Neural progenitor cell (in vitro differentiated cells): ENCODE measurements at regions not wholly inside any gene's neighbourhood (a gene's known extent, or its start where the extent isn't known, plus 50 kb on each side); places are given as distances from the start of the nearest gene placed in this dataset.

Experiments used
- DNase-seq: peaks from one replicate; pipeline ENCODE4 v3.0.0-alpha.2; 2016; ENCODE audit warnings: low spot score
- H2AFZ ChIP-seq: fragments of 200-600 bp; sonication (generic); replicated peaks from 2 replicates; pipeline ENCODE4 v1.6.1; 2016; ENCODE audit warnings: antibody characterized with exemption
- H3F3A ChIP-seq: fragments of 200-600 bp; sonication (generic); 2 replicates; pipeline ENCODE4 v1.6.1; 2016; ENCODE audit warnings: antibody characterized with exemption, low read depth
- H3K27ac ChIP-seq: fragments of 200-600 bp; sonication (generic); 2 replicates; pipeline ENCODE4 v1.5.1; 2016; ENCODE audit warnings: mild to moderate bottlenecking
- H3K27me3 ChIP-seq: fragments of 200-600 bp; sonication (generic); 2 replicates; pipeline ENCODE4 v1.6.1; 2016; ENCODE audit warnings: mild to moderate bottlenecking, moderate library complexity
- H3K36me3 ChIP-seq: fragments of 200-600 bp; sonication (generic); 2 replicates; pipeline ENCODE4 v1.5.1; 2016
- H3K4me1 ChIP-seq: fragments of 200-600 bp; sonication (generic); 2 replicates; pipeline ENCODE4 v1.6.1; 2016; ENCODE audit warnings: mixed run types
- H3K4me2 ChIP-seq: fragments of 200-600 bp; sonication (generic); 2 replicates; pipeline ENCODE4 v1.6.1; 2016
- H3K4me3 ChIP-seq: fragments of 200-600 bp; sonication (generic); 2 replicates; pipeline ENCODE4 v1.5.1; 2016
- H3K79me2 ChIP-seq: fragments of 200-600 bp; sonication (generic); 2 replicates; pipeline ENCODE4 v1.6.1; 2016; ENCODE audit warnings: low read depth
- H3K9ac ChIP-seq: fragments of 200-600 bp; sonication (generic); 2 replicates; pipeline ENCODE4 v1.6.1; 2016
- H3K9me3 ChIP-seq: fragments of 200-600 bp; sonication (generic); 2 replicates; pipeline ENCODE4 v1.5.1; 2016; ENCODE audit warnings: low read depth
- H4K20me1 ChIP-seq: fragments of 200-600 bp; sonication (generic); 2 replicates; pipeline ENCODE4 v1.6.1; 2016; ENCODE audit warnings: low read depth
- H3K27ac Mint-ChIP-seq: 3 replicates; pipeline ENCODE4 v1.8.0; 2021; ENCODE audit warnings: mixed read lengths
- H3K27me3 Mint-ChIP-seq: 2 replicates; pipeline ENCODE4 v1.8.0; 2022; ENCODE audit warnings: low read depth, mild to moderate bottlenecking, inconsistent platforms, moderate library complexity, mixed read lengths; ENCODE audit not compliant: insufficient read depth
- H3K36me3 Mint-ChIP-seq: 3 replicates; pipeline ENCODE4 v1.8.0; 2021; ENCODE audit warnings: mixed read lengths
- H3K4me1 Mint-ChIP-seq: 3 replicates; pipeline ENCODE4 v1.8.0; 2021; ENCODE audit warnings: mixed read lengths
- H3K4me3 Mint-ChIP-seq: 3 replicates; pipeline ENCODE4 v1.8.0; 2021; ENCODE audit warnings: mild to moderate bottlenecking, moderate library complexity, mixed read lengths
- H3K9me3 Mint-ChIP-seq: 3 replicates; pipeline ENCODE4 v1.8.0; 2020; ENCODE audit warnings: mixed read lengths
- EZH2 ChIP-seq: fragments of 200-600 bp; sonication (generic); IDR thresholded peaks from 2 replicates; pipeline ENCODE4 v1.6.1; 2017; ENCODE audit warnings: antibody characterized with exemption, mild to moderate bottlenecking, moderate library complexity
- EZH2phosphoT487 ChIP-seq: fragments of 200-600 bp; sonication (generic); IDR thresholded peaks from 2 replicates; pipeline ENCODE4 v1.6.1; 2017; ENCODE audit warnings: antibody characterized with exemption
- TF ChIP-seq, protein P1 (sequence below): fragments of 200-600 bp; sonication (generic); IDR thresholded peaks from 2 replicates; pipeline ENCODE4 v1.5.1; 2017; ENCODE audit warnings: antibody characterized with exemption, mild to moderate bottlenecking

DNA sequence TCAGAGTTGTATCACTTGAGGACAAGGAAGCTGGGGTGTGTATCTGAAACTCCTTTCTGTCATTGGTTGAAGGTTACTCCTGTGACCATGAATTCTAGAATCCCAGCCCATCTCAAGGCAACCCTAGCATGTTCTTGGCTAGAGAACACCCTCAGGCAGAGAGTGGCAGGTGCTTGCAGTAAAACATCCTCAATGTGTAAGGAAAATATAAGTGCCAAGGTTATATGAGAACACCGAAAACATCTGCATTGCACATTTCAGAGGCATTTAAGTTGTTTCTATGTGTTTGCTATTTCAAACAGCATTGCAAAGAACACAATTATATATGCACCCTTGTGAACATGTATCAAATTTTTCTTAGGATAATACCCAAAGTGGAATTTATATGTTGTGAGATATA, 471.9 kb downstream of the USP25 start:
- H3K4me1 ChIP-seq, result no peaks in the 10 kb centered on the region
- no peaks in the 10 kb centered on the region for H3K79me2 ChIP-seq
- H3K9ac ChIP-seq, result no peak overlapping the region
- Mint-ChIP-seq H3K27me3 (peaks cover 5% of the 10 kb centered on the region), H3K36me3 (peaks cover 70% of the 10 kb centered on the region), H3K4me1 (peaks cover 18% of the 10 kb centered on the region), H3K9me3 (peaks cover 69% of the 10 kb centered on the region), H3K27ac (no peak overlapping the region), H3K4me3 (no peak overlapping the region)
- DNase-seq, result no peak
- no peaks in the 10 kb centered on the region for H3F3A ChIP-seq
- H3K27me3 ChIP-seq, result no peaks in the 10 kb centered on the region
- no peaks in the 10 kb centered on the region for H3K9me3 ChIP-seq
- no peak overlapping the region for H3K4me3 ChIP-seq
- no peak overlapping the region for H2AFZ ChIP-seq
- TF ChIP-seq, protein P1, sequence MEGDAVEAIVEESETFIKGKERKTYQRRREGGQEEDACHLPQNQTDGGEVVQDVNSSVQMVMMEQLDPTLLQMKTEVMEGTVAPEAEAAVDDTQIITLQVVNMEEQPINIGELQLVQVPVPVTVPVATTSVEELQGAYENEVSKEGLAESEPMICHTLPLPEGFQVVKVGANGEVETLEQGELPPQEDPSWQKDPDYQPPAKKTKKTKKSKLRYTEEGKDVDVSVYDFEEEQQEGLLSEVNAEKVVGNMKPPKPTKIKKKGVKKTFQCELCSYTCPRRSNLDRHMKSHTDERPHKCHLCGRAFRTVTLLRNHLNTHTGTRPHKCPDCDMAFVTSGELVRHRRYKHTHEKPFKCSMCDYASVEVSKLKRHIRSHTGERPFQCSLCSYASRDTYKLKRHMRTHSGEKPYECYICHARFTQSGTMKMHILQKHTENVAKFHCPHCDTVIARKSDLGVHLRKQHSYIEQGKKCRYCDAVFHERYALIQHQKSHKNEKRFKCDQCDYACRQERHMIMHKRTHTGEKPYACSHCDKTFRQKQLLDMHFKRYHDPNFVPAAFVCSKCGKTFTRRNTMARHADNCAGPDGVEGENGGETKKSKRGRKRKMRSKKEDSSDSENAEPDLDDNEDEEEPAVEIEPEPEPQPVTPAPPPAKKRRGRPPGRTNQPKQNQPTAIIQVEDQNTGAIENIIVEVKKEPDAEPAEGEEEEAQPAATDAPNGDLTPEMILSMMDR, result no peak
- TF ChIP-seq EZH2 (no peak), EZH2phosphoT487 (no peak)
- no peak overlapping the region for H3K4me2 ChIP-seq
- no peak overlapping the region for H3K27ac ChIP-seq
- H3K36me3 ChIP-seq, result no peaks in the 10 kb centered on the region
- no peaks in the 10 kb centered on the region for H4K20me1 ChIP-seq

DNA sequence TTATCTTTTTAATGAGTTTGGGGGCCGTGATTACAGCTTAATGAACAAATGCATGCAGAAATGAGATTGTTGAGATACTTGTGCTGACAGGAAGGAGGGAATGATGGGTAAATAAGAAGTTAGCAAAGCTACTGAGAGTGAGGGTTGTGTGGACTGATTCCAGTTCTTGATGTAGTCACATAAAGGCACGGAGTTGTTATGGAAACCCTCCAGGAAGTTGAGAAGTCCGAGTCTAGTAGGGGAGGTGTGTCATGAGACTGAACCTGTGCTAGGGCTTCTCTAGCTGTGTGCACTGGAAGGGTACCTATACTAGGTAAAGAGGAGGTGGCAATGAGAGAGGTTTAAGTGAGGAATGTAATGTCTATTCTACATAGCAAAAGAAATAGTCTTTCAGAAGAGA, 475.7 kb downstream of the USP25 start:
- no peaks in the 10 kb centered on the region for H3K27me3 Mint-ChIP-seq
- H3K9me3 ChIP-seq, result no peaks in the 10 kb centered on the region
- no peak overlapping the region for H3K4me3 ChIP-seq
- H3K79me2 ChIP-seq, result no peaks in the 10 kb centered on the region
- peak overlapping the region; percentile 59 for H2AFZ ChIP-seq
- no peaks in the 10 kb centered on the region for H4K20me1 ChIP-seq
- no peak overlapping the region for H3K9ac ChIP-seq
- peaks cover 66% of the 10 kb centered on the region for H3K36me3 Mint-ChIP-seq
- H3K4me1 ChIP-seq, result no peaks in the 10 kb centered on the region
- peaks cover 5% of the 10 kb centered on the region for H3K4me1 Mint-ChIP-seq
- no peaks in the 10 kb centered on the region for H3K36me3 ChIP-seq
- H3K27ac Mint-ChIP-seq, result no peak overlapping the region
- no peak overlapping the region for H3K27ac ChIP-seq
- H3K4me2 ChIP-seq, result no peak overlapping the region
- no peaks in the 10 kb centered on the region for H3K27me3 ChIP-seq
- DNase-seq, result no peak
- H3K9me3 Mint-ChIP-seq, result peaks cover 60% of the 10 kb centered on the region
- TF ChIP-seq EZH2phosphoT487 (no peak), EZH2 (no peak)
- TF ChIP-seq, protein P1, result no peak
- H3F3A ChIP-seq, result no peaks in the 10 kb centered on the region
- H3K4me3 Mint-ChIP-seq, result no peak overlapping the region

DNA sequence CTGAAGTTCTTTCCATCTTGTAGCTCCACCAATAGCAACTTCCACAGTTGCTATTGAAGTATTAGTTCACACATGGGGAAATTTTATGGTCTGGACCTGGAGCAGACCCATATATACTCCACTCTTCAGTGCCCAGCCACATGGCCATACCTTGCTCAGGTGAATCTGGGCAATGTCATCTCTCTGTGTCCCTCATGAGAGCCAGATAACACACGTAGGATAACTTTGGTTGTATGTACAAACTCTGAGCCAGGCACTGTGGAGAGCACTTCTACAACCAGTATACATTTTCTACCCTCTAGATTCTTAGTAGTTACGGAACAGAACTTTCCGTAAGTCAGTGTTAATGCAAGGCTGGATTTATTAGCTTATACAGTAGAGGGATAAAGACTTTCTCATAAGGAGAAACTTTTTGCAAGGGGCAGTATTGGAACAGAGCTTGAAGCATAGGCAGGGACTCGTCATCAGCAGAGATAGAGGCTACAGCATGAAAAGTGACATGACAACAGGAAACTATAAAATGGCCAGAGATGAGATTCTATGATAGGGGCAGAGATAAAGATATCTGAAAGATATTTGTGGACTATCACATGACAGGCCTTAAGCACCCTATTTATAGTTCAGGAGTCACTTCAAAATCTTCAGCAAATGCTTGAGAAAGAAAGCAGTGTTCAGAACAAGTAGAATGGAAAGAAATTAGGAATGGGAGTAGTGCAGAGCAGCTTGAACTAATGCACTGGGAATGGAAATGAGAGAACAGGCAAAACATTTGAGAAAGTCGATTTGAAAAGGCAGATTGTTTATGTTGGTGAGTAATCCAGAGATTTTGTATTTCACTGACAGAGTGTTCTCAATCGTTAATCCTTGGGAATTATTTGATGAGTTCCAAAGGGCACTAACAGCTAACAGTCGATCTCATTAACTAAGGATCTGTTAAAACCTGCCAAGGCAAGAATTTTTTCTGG, 481.8 kb downstream of the USP25 start:
- H3F3A ChIP-seq, result no peaks in the 10 kb centered on the region
- H3K4me3 ChIP-seq, result no peak overlapping the region
- H3K4me3 Mint-ChIP-seq, result no peak overlapping the region
- no peaks in the 10 kb centered on the region for H3K9me3 ChIP-seq
- H2AFZ ChIP-seq, result no peak overlapping the region
- no peak for DNase-seq
- H3K4me1 Mint-ChIP-seq, result peaks cover 8% of the 10 kb centered on the region
- H3K79me2 ChIP-seq, result no peaks in the 10 kb centered on the region
- H3K4me2 ChIP-seq, result no peak overlapping the region
- H3K27ac ChIP-seq, result no peak overlapping the region
- H3K36me3 Mint-ChIP-seq, result peaks cover 67% of the 10 kb centered on the region
- H3K27me3 Mint-ChIP-seq, result no peaks in the 10 kb centered on the region
- H3K27ac Mint-ChIP-seq, result no peak overlapping the region
- no peaks in the 10 kb centered on the region for H3K27me3 ChIP-seq
- H3K4me1 ChIP-seq, result no peaks in the 10 kb centered on the region
- no peaks in the 10 kb centered on the region for H3K36me3 ChIP-seq
- no peak for TF ChIP-seq EZH2
- TF ChIP-seq, protein P1, result no peak
- H3K9ac ChIP-seq, result no peak overlapping the region
- peaks cover 45% of the 10 kb centered on the region for H3K9me3 Mint-ChIP-seq
- H4K20me1 ChIP-seq, result no peaks in the 10 kb centered on the region
